OCI-LY3 (cell line): ENCODE measurements at regions not wholly inside any gene's neighbourhood (a gene's known extent, or its start where the extent isn't known, plus 50 kb on each side); places are given as distances from the start of the nearest gene placed in this dataset.

ENCODE experiments used
- H2AFZ ChIP-seq: fragments of 200-600, 300-600 bp; shearing (Covaris generic); 2 replicates; pipeline ENCODE4 v1.6.0; 2014; ENCODE audit warnings: antibody characterized with exemption, low read depth, low read length
- H3K27ac ChIP-seq: fragments of 200-600, 300-600 bp; sonication (generic); 2 replicates; pipeline ENCODE4 v1.5.1; 2014; ENCODE audit warnings: mild to moderate bottlenecking, low read length, moderate library complexity, mixed read lengths
- H3K27me3 ChIP-seq: fragments of 200-600, 300-600 bp; sonication (generic); 2 replicates; pipeline ENCODE4 v1.6.1; 2014; ENCODE audit warnings: low read depth, low read length, mixed read lengths
- H3K36me3 ChIP-seq: fragments of 200-600, 300-600 bp; sonication (generic); replicated peaks from 2 replicates; pipeline ENCODE3; 2014; ENCODE audit warnings: low read depth, low read length, mixed read lengths
- H3K4me1 ChIP-seq: fragments of 300-600, 200-600 bp; sonication (generic); 2 replicates; pipeline ENCODE4 v1.6.1; 2014; ENCODE audit warnings: low read length, mixed read lengths
- H3K4me2 ChIP-seq: fragments of 200-600, 300-600 bp; sonication (generic); 2 replicates; pipeline ENCODE4 v1.6.1; 2014; ENCODE audit warnings: low read length, mixed read lengths
- H3K4me3 ChIP-seq: fragments of 300-600, 200-600 bp; sonication (generic); 2 replicates; pipeline ENCODE4 v1.5.1; 2014; ENCODE audit warnings: antibody characterized with exemption, mild to moderate bottlenecking, low read length, moderate library complexity
- H3K79me2 ChIP-seq: fragments of 300-600, 200-600 bp; shearing (Covaris generic); 2 replicates; pipeline ENCODE4 v1.6.1; 2014; ENCODE audit warnings: mild to moderate bottlenecking, low read length, mixed read lengths
- H3K9ac ChIP-seq: fragments of 300-600, 200-600 bp; shearing (Covaris generic); 2 replicates; pipeline ENCODE4 v1.6.0; 2014; ENCODE audit warnings: mild to moderate bottlenecking, low read length, moderate library complexity
- H3K9me3 ChIP-seq: fragments of 200-600, 300-600 bp; shearing (Covaris generic); 2 replicates; pipeline ENCODE4 v1.6.1; 2014; ENCODE audit warnings: low read length, mixed read lengths; ENCODE audit not compliant: insufficient read depth
- H4K20me1 ChIP-seq: fragments of 200-600, 300-600 bp; sonication (generic); 2 replicates; pipeline ENCODE4 v1.6.1; 2016; ENCODE audit warnings: low read length, mixed read lengths; ENCODE audit not compliant: insufficient read depth
- EZH2phosphoT487 ChIP-seq: fragments of 200-600 bp; shearing (Covaris generic); IDR thresholded peaks from 2 replicates; pipeline ENCODE4 v1.6.1; 2018; ENCODE audit warnings: antibody characterized with exemption, mixed run types, low read depth
- TF ChIP-seq, protein P1 (sequence below): fragments of 200-600, 300-600 bp; sonication (generic); IDR thresholded peaks from 2 replicates; pipeline ENCODE4 v1.5.1; 2014; ENCODE audit warnings: antibody characterized with exemption, low read length, low read depth

DNA sequence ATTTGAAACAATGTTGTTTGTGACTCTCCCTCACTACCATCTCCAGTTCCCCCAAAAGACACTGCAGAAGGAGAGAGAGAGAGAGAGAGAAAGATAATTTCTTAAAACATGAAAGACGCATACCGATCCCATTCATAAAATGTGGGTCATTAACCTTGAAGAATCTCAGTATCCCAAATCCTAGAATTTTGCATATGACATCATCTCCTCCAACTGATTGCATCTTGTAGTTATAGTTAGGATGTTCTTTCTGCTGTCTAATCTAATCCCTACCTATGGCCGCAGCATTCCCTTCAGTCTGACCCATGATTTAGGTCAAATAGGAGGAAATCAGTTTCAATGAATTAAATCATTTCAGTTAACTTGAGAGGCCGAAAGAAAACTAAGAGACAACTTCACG is 142.4 kb upstream of the ETS2 start:
- Histone ChIP-seq H3K79me2 (no peaks in the 10 kb centered on the region), H3K4me3 (no peak overlapping the region), H3K27ac (no peak overlapping the region), H3K4me1 (no peaks in the 10 kb centered on the region), H3K27me3 (no peaks in the 10 kb centered on the region), H3K4me2 (no peak overlapping the region), H2AFZ (no peak overlapping the region), H3K9me3 (no peaks in the 10 kb centered on the region), H4K20me1 (no peaks in the 10 kb centered on the region), H3K36me3 (no peaks in the 10 kb centered on the region), H3K9ac (no peak overlapping the region)
- TF ChIP-seq, protein P1, sequence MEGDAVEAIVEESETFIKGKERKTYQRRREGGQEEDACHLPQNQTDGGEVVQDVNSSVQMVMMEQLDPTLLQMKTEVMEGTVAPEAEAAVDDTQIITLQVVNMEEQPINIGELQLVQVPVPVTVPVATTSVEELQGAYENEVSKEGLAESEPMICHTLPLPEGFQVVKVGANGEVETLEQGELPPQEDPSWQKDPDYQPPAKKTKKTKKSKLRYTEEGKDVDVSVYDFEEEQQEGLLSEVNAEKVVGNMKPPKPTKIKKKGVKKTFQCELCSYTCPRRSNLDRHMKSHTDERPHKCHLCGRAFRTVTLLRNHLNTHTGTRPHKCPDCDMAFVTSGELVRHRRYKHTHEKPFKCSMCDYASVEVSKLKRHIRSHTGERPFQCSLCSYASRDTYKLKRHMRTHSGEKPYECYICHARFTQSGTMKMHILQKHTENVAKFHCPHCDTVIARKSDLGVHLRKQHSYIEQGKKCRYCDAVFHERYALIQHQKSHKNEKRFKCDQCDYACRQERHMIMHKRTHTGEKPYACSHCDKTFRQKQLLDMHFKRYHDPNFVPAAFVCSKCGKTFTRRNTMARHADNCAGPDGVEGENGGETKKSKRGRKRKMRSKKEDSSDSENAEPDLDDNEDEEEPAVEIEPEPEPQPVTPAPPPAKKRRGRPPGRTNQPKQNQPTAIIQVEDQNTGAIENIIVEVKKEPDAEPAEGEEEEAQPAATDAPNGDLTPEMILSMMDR: no peak
- TF ChIP-seq EZH2phosphoT487: no peak

- Histone ChIP-seq H3K27ac (no peak overlapping the region), H2AFZ (no peak overlapping the region), H4K20me1 (no peaks in the 10 kb centered on the region), H3K36me3 (no peaks in the 10 kb centered on the region), H3K9me3 (no peaks in the 10 kb centered on the region), H3K4me3 (no peak overlapping the region), H3K4me1 (no peaks in the 10 kb centered on the region), H3K4me2 (no peak overlapping the region), H3K27me3 (no peaks in the 10 kb centered on the region), H3K79me2 (no peaks in the 10 kb centered on the region), H3K9ac (no peak overlapping the region)
- TF ChIP-seq EZH2phosphoT487: no peak
- TF ChIP-seq, protein P1: no peak
Observed at GRCh38 chr21:38664315-38664714, 141.4 kb upstream of the ETS2 start.

- Histone ChIP-seq H3K9me3 (no peaks in the 10 kb centered on the region), H2AFZ (no peak overlapping the region), H3K4me2 (no peak overlapping the region), H3K9ac (no peak overlapping the region), H3K4me3 (no peak overlapping the region), H3K4me1 (no peaks in the 10 kb centered on the region), H3K36me3 (no peaks in the 10 kb centered on the region), H3K79me2 (no peaks in the 10 kb centered on the region), H3K27ac (no peak overlapping the region), H3K27me3 (no peaks in the 10 kb centered on the region), H4K20me1 (no peaks in the 10 kb centered on the region)
- TF ChIP-seq, protein P1: no peak
- TF ChIP-seq EZH2phosphoT487: no peak
Observed at GRCh38 chr21:38664841-38665240, 140.9 kb upstream of the ETS2 start.

DNA sequence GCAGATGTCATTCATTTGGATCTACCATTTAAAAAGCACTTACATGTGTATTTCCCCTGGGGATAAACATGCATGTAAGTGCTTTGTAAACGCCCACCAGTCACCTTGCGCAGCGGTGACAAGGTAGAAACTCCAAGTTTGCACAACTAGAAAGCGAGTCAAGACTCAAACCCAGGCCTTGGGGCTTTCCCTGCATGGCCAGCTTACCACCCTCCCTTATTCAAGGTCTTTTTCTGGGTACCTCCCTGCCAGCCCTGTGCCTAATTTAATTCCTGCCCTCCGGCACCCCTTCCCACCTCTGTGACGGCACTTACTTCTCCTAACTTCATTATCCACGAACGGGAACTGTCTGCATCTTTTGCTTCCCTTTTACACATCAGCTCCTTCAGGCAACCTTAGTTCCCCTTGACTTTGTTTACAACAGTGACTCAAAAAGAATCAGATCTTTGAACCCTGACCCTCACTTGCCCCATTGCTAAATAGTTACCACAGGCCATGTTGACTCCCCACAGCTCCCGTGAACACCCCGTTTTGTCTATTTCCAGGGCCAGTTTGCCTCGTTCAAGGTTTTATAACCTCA is 138.3 kb upstream of the ETS2 start:
- Histone ChIP-seq H3K27me3 (0 out of 2 replicates have a peak, but pooled peaks cover 2% of the 10 kb centered on the region), H4K20me1 (no peaks in the 10 kb centered on the region)
- TF ChIP-seq EZH2phosphoT487: no peak
- TF ChIP-seq, protein P1: no peak

More for the DNA sequence above, 138.3 kb upstream of the ETS2 start:
- Histone ChIP-seq H3K9ac (no peak overlapping the region), H2AFZ (no peak overlapping the region), H3K36me3 (no peaks in the 10 kb centered on the region), H3K4me2 (no peak overlapping the region), H3K79me2 (no peaks in the 10 kb centered on the region), H3K27ac (no peak overlapping the region), H3K4me3 (no peak overlapping the region), H3K4me1 (no peaks in the 10 kb centered on the region), H3K9me3 (no peaks in the 10 kb centered on the region)
